Hematopoietic multipotent progenitor cell treated with erythropoietin and hydrocortisone succinate and interleukin-3 and kit ligand, for 8 days (in vitro differentiated cells): ENCODE measurements at regions not wholly inside any gene's neighbourhood (a gene's known extent, or its start where the extent isn't known, plus 50 kb on each side); places are given as distances from the start of the nearest gene placed in this dataset.

ENCODE experiments used
- DNase-seq: peaks from one replicate; pipeline ENCODE4 v3.0.0-alpha.2; 2015

- DNase-seq, result no peak
Observed at GRCh38 chr2:23198316-23199114, 186.5 kb upstream of the KLHL29 start.

DNA sequence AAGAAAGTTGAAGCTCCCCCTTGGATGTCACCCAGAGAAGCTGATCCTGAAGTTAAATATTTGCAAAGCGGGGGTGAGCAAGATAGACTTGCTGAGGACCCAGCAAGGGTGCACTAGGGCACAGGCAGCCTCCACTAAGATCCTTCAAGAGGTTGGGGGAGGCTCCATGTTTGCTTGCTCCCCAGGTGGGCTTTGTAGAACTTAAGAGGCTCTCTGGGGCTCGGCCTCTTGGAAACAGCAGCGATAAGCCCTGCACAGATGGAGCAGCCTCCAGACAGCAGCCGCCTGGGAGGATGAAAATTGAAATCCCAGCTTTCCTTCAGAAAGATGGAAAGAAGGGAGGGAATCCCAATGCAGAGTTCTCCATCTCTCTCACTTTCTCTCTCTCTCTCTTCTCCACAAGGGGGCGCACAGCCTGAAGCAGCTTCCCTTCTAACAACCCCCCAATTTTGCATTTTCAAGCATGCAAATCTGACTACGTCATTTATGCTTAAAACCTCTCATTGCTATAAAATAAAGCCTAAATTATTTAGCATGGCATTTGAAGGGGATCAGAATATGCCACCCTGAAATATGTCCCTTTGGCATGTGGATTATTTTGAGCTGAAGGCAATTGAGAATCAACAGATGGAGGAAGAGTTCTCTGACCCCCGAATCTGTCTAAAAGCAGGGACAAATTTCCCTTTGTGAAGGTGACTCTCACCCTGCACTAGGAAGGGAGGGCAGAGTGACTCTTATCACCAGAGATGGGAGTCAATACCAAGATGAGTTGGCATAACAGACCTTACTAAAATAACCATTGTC lies 185.7 kb upstream of the KLHL29 start:
- DNase-seq, result peak; percentile 27

GRCh38 chr2:23200068-23200786 lies 184.8 kb upstream of the KLHL29 start:
- DNase-seq, result no peak

GRCh38 chr2:23200787-23201114 lies 184.2 kb upstream of the KLHL29 start:
- DNase-seq, result no peak

DNA sequence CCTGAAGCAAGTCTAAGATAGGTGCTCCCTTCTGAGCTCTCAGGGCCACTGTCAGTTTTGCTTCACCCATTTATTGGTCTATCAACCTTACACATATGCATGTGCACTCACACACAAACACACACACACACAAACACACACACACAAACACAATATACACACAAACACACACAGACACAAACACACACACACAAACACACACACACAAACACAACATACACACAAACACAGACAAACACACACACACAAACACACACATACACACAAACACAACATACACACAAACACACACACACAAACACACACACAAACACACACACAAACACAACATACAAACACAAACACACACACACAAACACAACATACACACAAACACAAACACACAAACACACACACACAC lies 181.6 kb upstream of the KLHL29 start:
- DNase-seq, result no peak

DNA sequence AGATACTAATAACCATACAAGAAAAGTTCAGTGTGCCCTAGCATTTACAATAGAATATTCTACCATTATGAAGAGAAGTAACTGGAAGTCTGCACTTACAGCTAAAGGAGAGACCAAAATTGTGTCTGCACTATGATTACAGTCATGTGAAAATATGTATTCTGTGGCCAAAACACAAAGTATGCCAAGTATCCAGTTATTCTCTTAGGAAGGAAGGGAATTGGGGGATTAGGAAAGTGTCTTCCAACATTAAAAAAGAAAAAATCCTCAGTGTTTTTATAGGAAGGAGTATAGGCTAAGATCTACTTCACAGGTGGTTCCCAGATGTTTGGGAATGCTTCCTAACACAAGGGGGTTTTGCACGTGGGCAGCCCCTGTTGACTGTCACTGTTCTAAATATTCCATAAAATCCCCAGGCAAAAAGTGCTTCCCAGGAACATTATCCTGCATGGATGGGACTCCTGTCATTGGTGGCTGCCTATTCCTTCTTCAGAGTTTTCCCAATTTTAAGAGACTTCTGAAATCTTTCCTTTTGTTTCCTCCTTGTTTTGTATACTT lies 180.2 kb upstream of the KLHL29 start:
- no peak for DNase-seq

- no peak for DNase-seq
Observed at GRCh38 chr2:23206650-23207049, 178.3 kb upstream of the KLHL29 start.

GRCh38 chr2:23207871-23208270 lies 177.1 kb upstream of the KLHL29 start:
- DNase-seq, result no peak

DNA sequence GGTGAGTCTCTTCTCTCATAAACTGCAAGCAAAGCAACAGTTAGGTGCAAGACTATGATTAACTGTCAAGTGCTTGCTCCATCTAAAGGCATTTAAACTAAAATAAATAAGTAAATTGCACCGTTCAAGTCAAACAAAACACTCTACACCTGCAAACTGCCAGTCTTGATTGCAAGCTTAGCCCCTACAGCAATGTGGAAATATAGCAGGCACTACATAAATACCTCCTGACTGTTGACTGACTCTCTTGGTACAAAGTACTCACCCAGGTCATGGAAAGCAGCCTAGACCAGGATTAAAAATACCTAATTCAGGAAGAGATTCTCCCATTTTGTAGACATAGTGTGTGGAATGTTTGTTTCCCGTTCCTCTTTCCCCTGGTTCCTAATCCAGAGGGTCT lies 176.6 kb upstream of the KLHL29 start:
- DNase-seq, result no peak

DNA sequence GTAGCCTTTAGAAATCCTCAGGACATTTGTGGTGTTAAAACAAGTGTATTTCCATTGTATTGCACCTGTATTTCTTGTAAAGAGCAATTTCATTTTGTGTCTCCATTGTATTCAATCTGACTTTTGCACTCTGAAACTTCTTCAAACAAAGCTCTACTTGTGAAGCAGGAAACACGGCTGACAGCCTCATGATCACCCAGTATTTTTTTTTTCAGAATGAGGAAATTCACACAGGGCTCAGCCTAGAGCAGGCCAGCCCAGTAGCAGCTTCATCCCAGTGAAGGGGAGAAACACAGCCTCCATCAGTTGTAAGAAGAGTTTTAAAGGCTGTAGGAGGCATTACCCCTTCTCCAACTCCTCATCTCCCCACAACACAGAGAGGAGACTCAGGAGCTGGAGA lies 175.9 kb upstream of the KLHL29 start:
- DNase-seq, result no peak

- no peak for DNase-seq
Observed at GRCh38 chr2:23211987-23212583, 172.9 kb upstream of the KLHL29 start.

DNA sequence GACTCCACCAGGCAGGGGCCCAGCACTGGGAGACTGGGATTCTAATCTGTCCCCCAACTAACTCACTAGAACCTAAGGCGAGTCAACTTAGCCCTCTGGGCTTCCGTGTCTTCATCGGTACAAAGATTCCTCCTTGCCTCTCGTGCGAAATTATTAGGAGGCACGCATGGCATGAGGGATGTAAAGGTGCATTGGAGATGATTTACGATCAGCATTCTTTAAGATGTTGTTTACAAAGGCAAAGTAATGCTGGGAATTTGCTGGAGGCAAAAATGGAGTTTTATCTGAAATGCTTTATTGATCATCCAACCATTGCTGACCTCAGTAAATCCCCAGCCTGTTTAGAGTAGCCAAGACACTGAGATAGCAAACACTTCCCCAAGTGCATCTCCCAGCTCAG lies 171.8 kb upstream of the KLHL29 start:
- DNase-seq, result no peak

DNA sequence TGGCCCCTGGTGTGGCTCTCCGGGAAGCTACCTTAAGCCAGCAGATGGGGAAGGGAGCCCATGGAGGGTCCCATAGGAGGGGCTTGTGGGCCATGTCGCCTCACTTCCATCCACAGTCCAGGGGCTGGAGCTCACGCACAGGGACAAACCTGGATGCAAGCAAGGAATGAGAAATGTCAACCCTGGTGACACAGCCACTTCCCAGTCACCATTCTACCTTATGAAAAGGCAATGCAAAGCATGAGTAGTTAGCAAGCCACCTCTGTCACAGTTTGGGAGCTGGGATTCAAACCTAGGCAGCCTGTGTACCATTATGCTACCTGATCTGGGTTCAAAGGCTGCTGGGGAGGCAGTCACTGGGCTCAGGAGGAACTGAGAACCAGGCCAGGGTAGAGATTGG lies 170.0 kb upstream of the KLHL29 start:
- DNase-seq, result no peak

DNA sequence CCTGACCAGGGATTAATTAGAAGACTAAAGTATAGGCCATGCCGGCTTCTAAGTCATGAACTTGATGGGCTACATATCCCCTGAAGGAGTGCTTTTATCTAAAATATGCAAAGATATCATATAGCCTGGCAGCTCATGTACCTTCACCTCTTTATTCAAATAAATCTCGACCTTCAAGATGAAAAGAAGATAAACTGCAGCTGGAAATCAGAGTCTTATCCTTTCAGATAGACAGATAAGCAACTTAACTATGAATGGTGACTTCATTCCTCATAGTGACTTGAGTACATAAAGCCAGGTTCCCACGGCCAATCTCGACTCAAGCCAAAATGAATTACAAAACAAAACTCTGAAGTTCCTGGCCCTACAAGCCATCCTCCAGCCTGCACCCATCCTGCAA lies 165.3 kb upstream of the KLHL29 start:
- DNase-seq, result no peak

DNA sequence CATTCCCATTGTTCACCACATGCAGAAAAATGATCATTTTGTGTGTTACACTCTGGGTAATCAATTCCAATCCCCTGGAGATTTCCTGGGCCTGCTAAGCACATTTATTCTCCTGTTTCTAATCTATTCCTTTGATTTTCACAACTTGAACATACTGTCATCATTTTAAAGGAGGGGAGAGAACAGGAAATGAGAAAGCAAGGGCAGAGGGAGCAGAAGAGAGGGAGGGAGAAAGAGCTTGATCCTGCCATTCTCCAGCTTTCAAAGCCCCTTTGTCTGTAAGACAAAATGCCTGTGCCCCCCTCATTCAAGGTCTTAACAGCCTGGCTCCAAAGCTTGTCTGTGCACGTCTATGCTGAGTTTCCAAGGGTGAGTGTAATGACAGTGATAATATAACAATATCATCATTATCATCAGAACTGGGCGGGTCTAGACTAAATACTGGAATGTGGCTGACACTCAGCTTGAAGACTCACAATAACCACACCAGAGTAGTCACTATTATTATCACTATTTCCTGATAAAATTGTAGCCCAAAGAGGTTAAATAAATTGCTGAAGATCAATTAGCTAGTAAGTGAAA lies 164.4 kb upstream of the KLHL29 start:
- DNase-seq, result no peak

DNA sequence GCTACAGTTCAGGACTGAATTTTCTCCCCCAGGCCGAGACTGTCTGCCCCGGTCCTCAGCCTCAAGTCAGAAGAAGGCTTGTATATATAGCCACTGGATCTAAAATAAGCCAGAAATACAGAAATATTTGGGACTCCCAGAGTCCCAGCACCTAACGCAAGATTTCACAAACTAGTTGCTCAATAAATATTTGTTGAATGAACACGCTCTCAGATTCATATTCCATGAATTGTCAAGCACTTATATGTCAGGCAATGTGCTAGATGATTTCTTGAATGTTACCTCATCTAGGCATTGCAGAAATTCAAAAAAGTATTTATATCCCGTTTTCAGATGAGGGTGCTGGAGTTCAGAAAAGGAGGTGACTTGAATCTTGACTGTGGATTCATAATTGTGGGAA lies 163.7 kb upstream of the KLHL29 start:
- no peak for DNase-seq

- no peak for DNase-seq
Observed at GRCh38 chr2:23221901-23222300, 163.1 kb upstream of the KLHL29 start.

DNA sequence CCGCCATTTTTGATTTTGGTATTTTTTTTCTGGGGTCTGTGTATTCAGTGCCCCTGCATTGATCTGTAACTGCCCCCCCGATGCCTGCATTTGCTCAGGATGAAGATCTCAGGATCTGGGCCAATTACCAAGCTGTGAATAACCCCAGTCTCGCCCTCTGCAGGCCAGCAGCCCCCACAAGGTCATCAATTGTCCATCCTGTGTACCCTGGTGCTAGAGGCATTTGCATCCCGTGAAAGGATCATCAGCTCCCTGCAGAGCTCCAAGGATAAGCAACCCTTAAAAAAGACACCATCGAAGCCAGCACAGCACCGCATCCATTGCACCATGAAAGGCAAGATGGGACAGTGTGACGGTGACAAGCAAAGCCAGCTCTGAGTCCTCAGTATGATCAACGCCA lies 154.1 kb upstream of the KLHL29 start:
- no peak for DNase-seq

DNA sequence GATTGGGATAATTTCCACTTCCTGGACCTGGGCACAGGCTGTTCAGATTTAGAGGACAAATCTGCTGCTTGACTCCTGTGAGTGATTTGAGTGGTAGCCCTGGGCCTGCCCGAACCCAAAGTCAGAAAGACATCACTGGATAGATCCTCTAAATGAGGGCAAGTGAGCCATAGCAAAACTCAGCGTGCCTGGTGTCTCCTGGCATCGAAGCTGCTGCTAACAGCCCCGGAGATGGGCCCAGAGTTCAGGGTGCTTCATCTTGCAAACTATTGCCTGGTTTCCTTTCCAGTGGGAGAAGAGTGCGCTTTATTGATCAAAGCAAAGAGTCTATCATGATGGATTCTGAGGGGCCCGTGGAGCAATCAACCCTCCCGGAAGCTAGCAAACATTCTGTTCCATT lies 153.1 kb upstream of the KLHL29 start:
- no peak for DNase-seq

DNA sequence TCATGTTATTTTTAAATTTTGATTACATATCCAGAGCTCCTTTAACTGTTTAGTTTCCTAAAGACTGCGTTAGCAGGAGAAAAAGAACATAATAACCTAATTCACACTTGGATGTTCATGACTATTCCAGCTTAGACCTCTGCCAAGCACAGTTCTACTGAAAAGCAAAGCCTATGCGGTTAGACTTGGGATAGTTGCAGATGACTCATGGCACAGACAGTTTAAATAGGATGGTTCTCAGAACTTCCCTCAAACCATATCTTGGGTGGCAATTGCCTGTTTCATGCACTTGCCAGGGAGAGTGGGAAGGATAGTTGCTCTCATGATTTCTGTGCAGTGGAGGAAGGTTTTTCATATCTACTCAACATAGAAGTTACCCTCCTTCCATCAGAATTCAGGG lies 149.7 kb upstream of the KLHL29 start:
- no peak for DNase-seq

GRCh38 chr2:23235736-23236135 lies 149.2 kb upstream of the KLHL29 start:
- no peak for DNase-seq

DNA sequence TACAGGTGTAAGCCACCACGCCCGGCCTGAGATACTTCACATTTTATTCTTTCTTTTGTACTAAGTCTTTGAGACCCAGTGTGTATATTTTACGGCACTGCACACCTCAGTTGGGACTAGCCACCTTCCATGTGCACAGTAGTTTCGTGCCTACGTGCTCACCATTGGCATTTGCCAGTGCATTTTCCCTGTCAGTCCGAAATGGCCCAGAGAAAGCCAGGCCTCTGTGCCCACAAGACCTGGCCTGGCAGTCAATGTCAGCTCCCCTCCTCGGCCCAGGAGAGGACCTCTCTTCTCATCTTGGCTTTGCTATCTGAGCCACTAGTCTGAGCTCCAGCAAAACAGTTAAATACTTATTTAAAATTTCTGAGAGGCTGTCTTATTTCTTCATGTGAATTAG lies 147.8 kb upstream of the KLHL29 start:
- no peak for DNase-seq
